Inflammatory macrophage (primary cell): ENCODE measurements at regions not wholly inside any gene's neighbourhood (a gene's known extent, or its start where the extent isn't known, plus 50 kb on each side); places are given as distances from the start of the nearest gene placed in this dataset.
"Not testable (repeated sequence)": the region's sequence is repeated elsewhere in the genome, so short reads cannot be mapped to it uniquely, and the experiment has no call there.

Experiments used
- DNase-seq, 2 donors: peaks; one replicate each; pipeline ENCODE4 v3.0.0-alpha.2; 2020 to 2022

- DNase-seq = no peak
These were observed 209.1 kb downstream of the SREK1 start for GRCh38 chr5:66353186-66353585.

DNA sequence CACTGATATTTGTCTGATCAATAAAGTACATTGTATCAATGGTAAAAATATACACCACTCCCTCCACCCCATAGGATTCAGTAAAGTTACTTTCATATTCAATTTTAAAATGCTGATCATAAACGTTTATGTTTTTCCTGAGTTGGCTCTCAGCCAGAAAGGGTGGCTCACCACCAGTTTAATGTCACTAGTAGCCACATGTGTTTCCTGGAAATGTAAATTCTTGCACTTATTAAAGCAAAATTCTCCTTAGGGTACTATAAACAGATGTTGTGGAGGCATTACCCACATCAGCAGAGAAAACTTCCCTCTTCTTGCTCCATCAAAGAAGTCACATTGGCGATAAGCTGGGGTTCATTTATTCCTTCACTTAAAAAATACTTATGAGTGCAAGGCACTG, 210.3 kb downstream of the SREK1 start:
- no peak for DNase-seq

GRCh38 chr5:66356011-66356565, 212.0 kb downstream of the SREK1 start:
- DNase-seq = no peak

DNA sequence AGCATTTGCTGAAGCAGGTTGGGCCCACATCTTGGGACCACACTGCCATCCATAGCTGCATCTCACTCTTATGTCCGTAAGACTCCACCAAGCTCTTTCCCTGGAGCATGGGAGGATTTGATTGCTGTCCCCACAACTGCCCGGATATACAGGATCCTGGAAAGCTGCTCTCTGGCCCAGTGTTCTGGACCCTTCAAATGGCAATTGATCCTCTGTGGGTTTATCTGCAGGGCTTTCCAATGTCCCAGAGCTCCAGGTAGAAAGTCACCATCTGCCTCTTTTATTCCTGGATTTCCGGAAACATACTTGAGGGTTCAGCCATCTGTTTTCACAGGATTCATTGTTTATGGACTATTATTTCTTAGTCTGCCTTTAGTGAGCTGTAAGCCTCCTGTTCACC, 214.6 kb downstream of the SREK1 start:
- no peak for DNase-seq

GRCh38 chr5:66361070-66361469, 217.0 kb downstream of the SREK1 start:
- no peak for DNase-seq

GRCh38 chr5:66362046-66362445, 217.9 kb downstream of the SREK1 start:
- no peak for DNase-seq

GRCh38 chr5:66362687-66363086, 218.6 kb downstream of the SREK1 start:
- no peak for DNase-seq

DNA sequence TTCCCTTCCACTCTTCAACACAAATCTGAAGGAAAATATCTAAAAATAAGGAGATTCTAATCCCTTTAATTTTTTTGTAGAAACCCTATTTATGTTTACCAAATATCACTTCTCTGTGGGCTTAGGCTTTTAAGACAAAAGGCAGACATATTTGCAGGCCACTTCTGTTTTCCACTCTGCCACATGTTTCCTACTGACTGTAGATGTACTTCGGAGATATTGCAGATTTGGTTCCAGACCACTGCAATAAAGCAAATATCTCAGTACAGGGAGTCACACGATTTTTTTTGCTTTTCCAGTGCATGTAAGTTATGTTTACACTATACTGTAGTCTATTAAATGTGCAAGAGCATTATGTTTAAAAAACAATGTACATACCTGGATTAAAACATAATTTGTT, 219.0 kb downstream of the SREK1 start:
- DNase-seq = no peak

- DNase-seq = no peak
These were observed 220.1 kb downstream of the SREK1 start for GRCh38 chr5:66364186-66364585.

DNA sequence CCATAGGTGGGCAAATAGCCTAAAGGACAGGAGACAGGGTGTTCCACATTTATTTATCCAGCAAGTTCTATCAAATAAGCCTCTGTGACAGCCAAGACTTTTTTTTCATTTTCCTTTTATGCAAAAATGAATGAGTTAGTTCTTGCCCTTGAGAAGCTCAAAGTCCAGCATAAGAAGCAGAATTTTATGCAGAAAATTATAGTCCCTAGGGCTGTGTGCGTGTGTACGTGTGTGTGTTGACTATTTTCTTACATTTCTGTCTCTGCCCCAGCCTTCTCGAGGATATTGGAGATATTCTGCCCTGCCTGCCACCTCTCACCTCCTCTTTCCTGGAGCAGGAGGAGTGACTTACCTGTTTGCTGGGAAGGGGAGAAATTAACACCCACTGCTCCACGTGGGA, 221.9 kb downstream of the SREK1 start:
- no peak for DNase-seq

DNA sequence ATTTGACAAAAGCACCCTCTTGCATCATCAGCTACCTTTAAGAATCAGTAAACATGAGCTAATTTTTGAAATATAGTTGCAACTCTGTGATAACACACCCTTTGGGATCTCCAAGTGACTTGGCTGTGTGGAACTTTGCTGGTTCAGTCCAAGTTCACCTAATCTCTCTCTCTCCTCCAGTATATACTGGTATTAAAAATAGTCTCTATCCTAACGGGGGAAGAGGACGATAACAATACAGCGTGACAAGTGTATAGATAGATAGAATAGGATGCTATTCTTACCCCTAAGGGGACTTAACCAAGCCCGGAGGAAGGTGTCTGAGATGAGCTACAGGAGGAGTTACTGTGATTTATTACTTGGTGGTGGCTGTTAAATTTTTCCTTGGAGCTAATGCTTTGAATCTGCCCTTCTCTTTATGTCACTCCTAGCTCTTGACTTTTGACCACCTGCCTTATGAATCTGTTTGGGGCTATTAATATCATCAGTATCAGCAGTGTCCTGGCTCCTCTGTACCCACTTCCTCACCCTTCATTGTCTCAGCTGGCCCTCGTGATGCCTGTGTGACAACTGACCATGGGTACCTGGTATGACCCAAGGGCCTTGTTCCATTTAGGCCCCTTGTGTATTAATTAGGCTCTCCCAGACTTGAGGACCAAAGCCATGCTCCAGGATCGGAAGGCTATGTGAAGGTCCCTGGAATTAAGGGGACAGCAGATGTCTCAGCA, 223.9 kb downstream of the SREK1 start:
- DNase-seq = no peak

GRCh38 chr5:66368811-66369210, 224.7 kb downstream of the SREK1 start:
- no peak for DNase-seq

GRCh38 chr5:66377747-66378146, 218.4 kb upstream of the MAST4 start:
- no peak for DNase-seq

DNA sequence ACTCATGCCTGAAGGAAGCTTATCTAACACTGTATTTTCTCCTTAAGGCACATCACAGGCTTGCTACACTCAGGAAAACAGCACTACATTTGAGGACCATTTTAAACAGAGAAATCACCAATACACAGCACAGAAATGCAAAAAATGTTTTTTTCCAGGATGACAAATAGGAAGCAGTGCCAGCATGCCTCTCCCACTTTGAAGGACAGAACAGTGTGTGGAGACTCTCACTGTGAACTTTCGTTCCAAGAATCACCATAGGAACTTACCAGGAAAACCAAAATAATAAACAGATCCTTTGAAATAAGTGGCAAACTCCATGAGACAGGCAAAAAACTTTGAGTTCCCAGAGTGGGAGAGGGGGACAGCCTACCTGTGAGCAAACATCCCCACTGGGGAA, 217.8 kb upstream of the MAST4 start:
- DNase-seq = no peak

GRCh38 chr5:66382152-66382551, 214.0 kb upstream of the MAST4 start:
- DNase-seq = no peak

DNA sequence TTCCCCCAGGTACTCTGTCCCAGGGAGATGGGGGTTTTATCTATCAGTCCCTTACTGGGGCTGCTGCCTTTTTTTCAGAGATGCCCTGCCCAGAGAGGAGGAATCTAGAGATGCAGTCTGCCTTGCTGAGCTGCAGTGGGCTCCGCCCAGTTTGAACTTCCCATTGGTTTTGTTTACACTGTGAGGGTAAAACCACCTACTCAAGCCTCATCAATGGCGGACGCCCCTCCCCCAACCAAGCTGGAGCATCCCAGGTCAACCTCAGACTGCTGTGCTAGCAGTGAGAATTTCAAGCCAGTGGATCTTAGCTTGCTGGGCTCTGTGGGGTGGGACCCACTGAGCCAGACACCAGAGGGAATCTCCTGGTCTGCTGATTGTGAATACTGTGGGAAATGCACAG, 191.0 kb upstream of the MAST4 start:
- not testable (repeated sequence) for DNase-seq

DNA sequence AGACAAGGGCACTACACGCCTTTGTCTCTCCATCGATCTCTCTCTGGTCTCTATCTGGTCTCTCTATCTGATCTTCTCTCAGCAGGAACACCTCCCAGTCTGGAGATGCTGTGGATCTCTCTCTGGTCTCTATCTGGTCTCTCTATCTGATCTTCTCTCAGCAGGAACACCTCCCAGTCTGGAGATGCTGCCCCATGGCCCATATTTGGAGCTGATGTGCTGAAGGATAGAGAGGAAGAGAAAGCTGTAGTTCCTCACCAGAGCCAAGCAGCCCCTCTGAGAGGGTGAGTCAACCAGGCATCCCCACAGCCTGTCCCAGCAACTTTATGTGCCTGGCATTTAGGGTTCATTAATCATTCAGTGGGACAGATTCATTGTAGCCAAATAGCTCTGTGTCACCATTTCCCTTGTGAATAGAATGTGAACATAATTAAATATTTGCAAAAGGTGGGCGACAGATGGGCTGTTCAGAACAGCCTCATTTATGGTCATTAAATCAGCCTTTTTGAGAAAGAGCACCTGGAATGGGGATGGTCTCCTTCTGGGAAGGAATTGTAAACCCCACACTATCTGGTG, 189.3 kb upstream of the MAST4 start:
- no peak for DNase-seq

DNA sequence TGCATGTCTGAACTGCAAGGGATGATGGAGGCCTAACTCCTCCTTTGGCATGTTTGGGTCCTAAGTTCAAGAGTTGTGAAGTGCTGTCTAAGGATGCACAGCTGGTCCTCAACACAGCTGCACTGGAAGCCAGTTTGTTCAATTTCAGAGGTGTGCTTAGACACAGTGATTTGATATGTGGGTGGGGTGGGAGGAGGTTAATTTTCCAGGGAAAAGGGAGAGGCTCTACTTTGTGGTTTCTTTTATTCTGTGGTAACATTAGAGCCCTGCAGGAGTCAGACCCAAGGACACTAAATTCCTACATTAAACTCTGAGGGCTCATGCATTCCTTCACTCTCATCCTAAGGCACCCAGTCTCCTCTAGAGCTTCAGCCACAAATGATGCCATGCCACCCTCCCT, 188.4 kb upstream of the MAST4 start:
- no peak for DNase-seq

- DNase-seq = no peak
These were observed 187.6 kb upstream of the MAST4 start for GRCh38 chr5:66408576-66408975.

DNA sequence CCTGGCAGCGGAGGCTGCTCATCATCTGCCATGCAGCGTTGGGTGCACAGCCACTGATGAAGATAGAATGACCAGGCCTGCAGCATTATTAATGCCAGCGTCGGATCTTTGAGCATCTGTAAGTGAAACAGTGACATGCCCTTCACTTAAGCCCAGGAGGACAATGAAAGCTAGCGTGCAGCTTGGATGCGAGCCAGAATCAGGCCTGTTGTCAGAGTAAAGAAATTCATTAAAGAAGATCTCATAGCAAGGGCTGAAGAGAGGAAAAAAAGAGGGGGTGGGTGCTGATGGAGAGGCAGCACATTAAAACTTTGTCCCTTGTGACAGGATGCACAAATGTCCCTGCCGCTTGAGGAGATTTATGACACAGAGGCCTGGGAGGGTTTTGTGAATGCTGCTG, 186.1 kb upstream of the MAST4 start:
- DNase-seq = no peak

GRCh38 chr5:66411701-66412100, 184.5 kb upstream of the MAST4 start:
- no peak for DNase-seq

DNA sequence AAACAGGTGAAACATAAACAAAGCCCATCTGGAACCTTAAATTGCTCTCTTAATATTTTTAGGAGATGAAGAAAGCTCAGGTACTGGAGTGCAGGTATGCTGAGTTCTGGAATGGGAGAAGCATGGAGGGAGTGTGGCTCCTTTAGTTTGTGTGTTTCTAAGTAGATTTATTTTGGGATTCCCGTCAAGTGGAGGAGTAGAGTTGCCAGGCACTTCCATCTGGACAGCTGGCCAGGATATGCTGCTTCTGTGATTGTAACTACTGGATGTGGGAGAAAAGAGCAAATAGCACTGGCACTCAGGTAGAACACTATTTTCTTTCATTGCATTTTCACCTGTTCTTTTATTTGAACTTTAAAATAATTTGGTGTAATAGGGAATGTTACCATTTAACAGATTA, 182.3 kb upstream of the MAST4 start:
- no peak for DNase-seq

DNA sequence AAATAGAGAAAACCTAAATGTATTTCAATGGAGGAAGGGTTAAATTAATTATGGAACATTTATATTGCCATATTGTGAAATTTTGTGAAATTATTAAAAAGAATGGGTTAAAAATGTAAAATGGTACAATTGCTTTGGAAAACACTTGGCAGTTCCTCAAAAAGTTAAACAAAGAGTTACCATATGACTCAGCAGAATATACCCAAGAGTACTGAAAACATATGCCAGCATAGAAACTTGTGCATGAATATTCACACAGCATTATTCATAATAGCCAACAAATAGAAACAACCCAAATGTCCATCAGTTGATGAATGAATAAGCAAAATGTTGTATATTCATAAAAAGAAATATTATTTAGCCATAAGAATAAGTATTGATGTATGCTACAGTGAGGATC, 181.0 kb upstream of the MAST4 start:
- peak in 1 of 2 donors; percentile 27 for DNase-seq

DNA sequence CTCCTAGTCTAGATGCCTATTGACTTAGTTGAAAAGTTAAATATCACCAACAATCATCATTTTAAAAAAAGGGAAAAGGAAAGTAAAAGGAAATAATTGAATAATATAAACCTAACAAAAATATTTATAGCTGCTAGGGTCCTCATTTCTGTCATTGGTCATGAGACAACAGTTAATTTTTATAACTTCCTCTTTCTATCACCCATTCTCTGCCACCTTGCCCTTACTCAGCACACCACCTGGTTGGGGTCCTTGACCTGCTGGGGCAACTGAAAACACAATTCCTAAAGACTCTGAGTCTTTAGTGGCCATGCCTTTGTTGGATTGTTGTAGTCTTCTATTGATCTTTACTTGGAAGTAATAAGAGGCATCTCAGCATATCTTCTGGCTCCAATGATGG, 179.5 kb upstream of the MAST4 start:
- DNase-seq = no peak

DNA sequence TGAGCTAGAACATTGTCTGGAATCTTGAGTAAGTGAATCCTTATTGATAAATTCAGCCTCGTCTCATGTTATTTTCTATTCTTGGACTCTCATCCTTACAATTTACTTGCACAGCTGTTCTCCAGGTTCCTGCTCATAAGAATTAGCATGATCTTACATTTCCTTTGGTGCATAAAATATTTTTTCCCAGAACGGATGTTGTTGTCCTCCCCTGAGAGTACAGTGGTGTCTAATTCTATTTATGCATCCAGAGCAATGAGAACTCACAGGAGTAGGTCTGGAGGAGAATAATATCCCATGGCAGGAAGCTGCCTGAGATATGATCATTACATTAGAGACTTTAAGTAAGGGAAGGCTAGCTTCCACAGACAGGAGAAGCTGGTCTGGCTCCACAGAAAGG, 178.4 kb upstream of the MAST4 start:
- DNase-seq = no peak
